IMR-90 (cell line): ENCODE measurements at regions not wholly inside any gene's neighbourhood (a gene's known extent, or its start where the extent isn't known, plus 50 kb on each side); places are given as distances from the start of the nearest gene placed in this dataset.

Experiments
- ATAC-seq: fragments of 200-7000 bp; cut with Tn5 transposase; 2 replicates; pipeline ENCODE4 v1.9.1; 2020; ENCODE audit warnings: low read depth, mild to moderate bottlenecking, moderate library complexity
- BruUV-seq: library from RNA; stranded (reverse); fragments of 400-500 nt; replicated peaks from 2 replicates; lab custom pipeline; 2021; lab: Mats Ljungman, UMichigan
- CTCF ChIA-PET: fragments of 300-600 bp; formaldehyde crosslinking; extraction: SDS; loops from one replicate; lab custom pipeline; 2021; ENCODE audit warnings: antibody characterized with exemption; lab: Yijun Ruan, JAX
- POLR2A ChIA-PET: fragments of 300-600 bp; sonication (Branson Sonifier 250); formaldehyde crosslinking; loops from one replicate; lab custom pipeline; 2022; ENCODE audit warnings: antibody characterized with exemption; ENCODE audit not compliant: unreplicated experiment; lab: Charles Lee
- DNase-seq: peaks from one replicate; pipeline ENCODE4 v3.0.0; 2013
- H2AFZ ChIP-seq: replicated peaks from 2 replicates; pipeline ENCODE3; 2013; ENCODE audit warnings: low read length, mild to moderate bottlenecking; ENCODE audit not compliant: poor library complexity
- H2AK5ac ChIP-seq: 2 replicates; pipeline ENCODE4 v1.6.1; 2013; ENCODE audit warnings: low read depth, low read length, inconsistent platforms
- H2AK9ac ChIP-seq: replicated peaks from 2 replicates; pipeline ENCODE3; 2013; ENCODE audit warnings: mild to moderate bottlenecking, low read depth, low read length, moderate library complexity; ENCODE audit not compliant: poor library complexity
- H2BK120ac ChIP-seq: 2 replicates; pipeline ENCODE4 v1.6.1; 2013; ENCODE audit warnings: low read depth, low read length, inconsistent platforms
- H2BK15ac ChIP-seq: 3 replicates; pipeline ENCODE4 v1.6.1; 2013; ENCODE audit warnings: low read depth, low read length, inconsistent platforms
- H2BK20ac ChIP-seq: 2 replicates; pipeline ENCODE4 v1.6.1; 2013; ENCODE audit warnings: low read depth, mild to moderate bottlenecking, inconsistent platforms, low read length, moderate library complexity
- H2BK5ac ChIP-seq: 2 replicates; pipeline ENCODE4 v1.6.1; 2013; ENCODE audit warnings: mild to moderate bottlenecking, low read depth, low read length, inconsistent platforms; ENCODE audit not compliant: poor library complexity, severe bottlenecking
- H3K14ac ChIP-seq: replicated peaks from 2 replicates; pipeline ENCODE4 v1.6.1; 2013; ENCODE audit warnings: low read depth, low read length, inconsistent platforms
- H3K18ac ChIP-seq: 2 replicates; pipeline ENCODE4 v1.6.1; 2013; ENCODE audit warnings: low read depth, low read length, control low read depth
- H3K23ac ChIP-seq: 2 replicates; pipeline ENCODE4 v1.6.1; 2013; ENCODE audit warnings: low read depth, low read length, inconsistent platforms
- H3K27ac ChIP-seq: 2 replicates; pipeline ENCODE4 v1.5.1; 2013; ENCODE audit warnings: mild to moderate bottlenecking, control low read depth, low read length; ENCODE audit not compliant: insufficient read depth
- H3K27me3 ChIP-seq: 2 replicates; pipeline ENCODE4 v1.6.1; 2013; ENCODE audit warnings: low read length; ENCODE audit not compliant: control insufficient read depth, insufficient read depth
- H3K36me3 ChIP-seq: 2 replicates; pipeline ENCODE4 v1.6.1; 2013; ENCODE audit warnings: low read length, mixed read lengths; ENCODE audit not compliant: control insufficient read depth, insufficient read depth
- H3K4ac ChIP-seq: 2 replicates; pipeline ENCODE4 v1.6.1; 2013; ENCODE audit warnings: low read depth, low read length, inconsistent platforms
- H3K4me1 ChIP-seq: 2 replicates; pipeline ENCODE4 v1.6.1; 2013; ENCODE audit warnings: low read length, mixed read lengths; ENCODE audit not compliant: control insufficient read depth, insufficient read depth
- H3K4me2 ChIP-seq: 2 replicates; pipeline ENCODE4 v1.6.1; 2013; ENCODE audit warnings: low read depth, mild to moderate bottlenecking, control low read depth, low read length, moderate library complexity
- H3K4me3 ChIP-seq: 2 replicates; pipeline ENCODE4 v1.5.1; 2013; ENCODE audit warnings: low read depth, mild to moderate bottlenecking, control low read depth, low read length, moderate library complexity; ENCODE audit not compliant: insufficient read depth
- H3K56ac ChIP-seq: 2 replicates; pipeline ENCODE4 v1.6.1; 2013; ENCODE audit warnings: low read length, inconsistent platforms; ENCODE audit not compliant: insufficient read depth; ENCODE audit errors: extremely low read depth
- H3K79me1 ChIP-seq, 2 experiments: 2 replicates each; pipeline ENCODE4 v1.6.1; 2013; ENCODE audit warnings: low read length in 2 of 2, inconsistent platforms in 1 of 2, low read depth in 1 of 2
- H3K9ac ChIP-seq: 2 replicates; pipeline ENCODE4 v1.6.1; 2013; ENCODE audit warnings: low read depth, low read length, control low read depth
- H3K9me1 ChIP-seq: 2 replicates; pipeline ENCODE4 v1.6.1; 2013; ENCODE audit warnings: low read length, inconsistent platforms; ENCODE audit not compliant: insufficient read depth
- H3K9me3 ChIP-seq: 2 replicates; pipeline ENCODE4 v1.6.1; 2013; ENCODE audit warnings: low read length; ENCODE audit not compliant: control insufficient read depth, insufficient read depth
- H4K20me1 ChIP-seq: 2 replicates; pipeline ENCODE4 v1.6.1; 2013; ENCODE audit warnings: low read length, inconsistent platforms; ENCODE audit not compliant: insufficient read depth
- H4K5ac ChIP-seq: 2 replicates; pipeline ENCODE4 v1.6.1; 2013; ENCODE audit warnings: mild to moderate bottlenecking, low read depth, low read length, control low read depth
- H4K8ac ChIP-seq, 2 experiments: 2 replicates each; pipeline ENCODE4 v1.6.1; 2013; ENCODE audit warnings: low read depth in 2 of 2, low read length in 2 of 2, control low read depth in 1 of 2, inconsistent platforms in 1 of 2
- H4K91ac ChIP-seq: 2 replicates; pipeline ENCODE4 v1.6.1; 2013; ENCODE audit warnings: low read depth, low read length, inconsistent platforms; ENCODE audit not compliant: insufficient read depth
- BHLHE40 ChIP-seq: fragments of 150-350 bp; IDR thresholded peaks from 2 replicates; pipeline ENCODE4 v1.6.1; 2016; ENCODE audit warnings: mild to moderate bottlenecking, low read depth, low read length
- CEBPB ChIP-seq: IDR thresholded peaks from 2 replicates; pipeline ENCODE4 v1.6.1; 2012; ENCODE audit warnings: low read depth, low read length, improper control_type of control experiment
- ELK1 ChIP-seq: fragments of 150-350 bp; IDR thresholded peaks from 2 replicates; pipeline ENCODE4 v1.6.1; 2016; ENCODE audit warnings: low read depth, mild to moderate bottlenecking, low read length, moderate library complexity, borderline replicate concordance
- MAFK ChIP-seq: IDR thresholded peaks from 2 replicates; pipeline ENCODE4 v1.6.1; 2012; ENCODE audit warnings: low read depth, low read length, improper control_type of control experiment
- MAZ ChIP-seq: IDR thresholded peaks from 2 replicates; pipeline ENCODE4 v1.6.1; 2012; ENCODE audit warnings: low read depth, mild to moderate bottlenecking, low read length, improper control_type of control experiment, moderate library complexity, borderline replicate concordance
- MXI1 ChIP-seq: IDR thresholded peaks from 2 replicates; pipeline ENCODE4 v1.6.1; 2012; ENCODE audit warnings: low read depth, mild to moderate bottlenecking, low read length, moderate library complexity, borderline replicate concordance
- NFE2L2 ChIP-seq: fragments of 150-350 bp; IDR thresholded peaks from 2 replicates; pipeline ENCODE4 v1.6.1; 2016; ENCODE audit warnings: low read depth, mild to moderate bottlenecking, low read length
- POLR2A ChIP-seq: IDR thresholded peaks from 2 replicates; pipeline ENCODE4 v1.6.1; 2012; ENCODE audit warnings: mild to moderate bottlenecking, low read depth, low read length
- RAD21 ChIP-seq: IDR thresholded peaks from 2 replicates; pipeline ENCODE4 v1.6.1; 2012; ENCODE audit warnings: low read length, improper control_type of control experiment
- RFX5 ChIP-seq: IDR thresholded peaks from 2 replicates; pipeline ENCODE4 v1.8.0; 2012; ENCODE audit warnings: low read depth, mild to moderate bottlenecking, low read length, moderate library complexity
- USF2 ChIP-seq: fragments of 150-350 bp; IDR thresholded peaks from 2 replicates; pipeline ENCODE4 v1.6.1; 2017; ENCODE audit warnings: mild to moderate bottlenecking, antibody characterized with exemption, low read length, low read depth
- WGBS, 2 experiments: methylation state at CpG; one replicate each; pipeline versions ENCODE4 v1.1.5 to v1.1.7; 2013; ENCODE audit warnings: missing lambda C conversion rate in 2 of 2; ENCODE audit not compliant: insufficient read length in 1 of 2; ENCODE audit errors: extremely low coverage in 2 of 2; 5-methylcytosine and 5-hydroxymethylcytosine counted together
- dilution Hi-C: fragments of 300-500 bp; cut with HindIII; formaldehyde crosslinking; loops from one replicate; pipeline ENCODE4 v1.14.3; 2018; ENCODE audit warnings: low sequenced_read_pairs; ENCODE audit not compliant: unreplicated experiment
- in situ Hi-C: fragments of 300-500 bp; cut with MboI; formaldehyde crosslinking; loops from 3 replicates; pipeline ENCODE4 v1.14.3; 2019; ENCODE audit warnings: low sequenced_read_pairs, inconsistent platforms, mixed read lengths
- intact Hi-C: fragments of 100-400 bp; cut with micrococcal nuclease; formaldehyde crosslinking; loops from 2 replicates; pipeline ENCODE4 v1.10.0; 2022

- H3K4me2 ChIP-seq, result no peak overlapping the region; the same call in 1 of the 2 replicates
- ATAC-seq, result no peak
- no TSS peak for BruUV-seq
Observed at GRCh38 chr20:48025661-48026060, 240.4 kb upstream of the SULF2 start.

More at GRCh38 chr20:48025661-48026060, 240.4 kb upstream of the SULF2 start:
- peaks cover 2% of the 10 kb centered on the region; the same call in 1 of the 2 replicates for H3K4me1 ChIP-seq
- no peak overlapping the region for H3K27ac ChIP-seq
- ChIA-PET CTCF (no interaction called here), POLR2A (no interaction called here)
- peaks cover 3% of the 10 kb centered on the region; the same call in 1 of the 2 replicates for H3K9me3 ChIP-seq
- no peaks in the 10 kb centered on the region for H3K27me3 ChIP-seq
- no peaks in the 10 kb centered on the region for H3K9me1 ChIP-seq
- H4K20me1 ChIP-seq, result no peaks in the 10 kb centered on the region
- dilution Hi-C loops (no loop called here), in situ Hi-C loops (no loop called here), intact Hi-C loops (no loop called here)
- no peak overlapping the region for H2AK9ac ChIP-seq
- H2BK5ac ChIP-seq, result no peak overlapping the region
- H2AK5ac ChIP-seq, result no peak overlapping the region
- no peaks in the 10 kb centered on the region for H3K36me3 ChIP-seq
- H4K5ac ChIP-seq, result no peak overlapping the region
- H3K9ac ChIP-seq, result no peak overlapping the region
- H3K4ac ChIP-seq, result no peak overlapping the region
- H3K79me1 ChIP-seq, result no peaks in the 10 kb centered on the region
- no peak overlapping the region for H2BK15ac ChIP-seq
- no peak overlapping the region for H3K56ac ChIP-seq
- H4K8ac ChIP-seq, result no peak overlapping the region
- H2AFZ ChIP-seq, result no peak overlapping the region
- no peak for DNase-seq
- H4K91ac ChIP-seq, result no peak overlapping the region
- no CpG with 5 or more reads among the region's 4 CpGs for WGBS, 2 experiments
- H3K14ac ChIP-seq, result no peak overlapping the region
- H3K18ac ChIP-seq, result no peak overlapping the region
- H2BK20ac ChIP-seq, result no peak overlapping the region
- H3K4me3 ChIP-seq, result no peak overlapping the region
- no peak overlapping the region for H2BK120ac ChIP-seq
- TF ChIP-seq RAD21 (no peak), MAZ (no peak), NFE2L2 (no peak), ELK1 (no peak), RFX5 (no peak), MXI1 (no peak), MAFK (no peak), CEBPB (no peak), POLR2A (no peak), USF2 (no peak), BHLHE40 (no peak)
- no peak overlapping the region for H3K23ac ChIP-seq
